GM12878 (cell line): ENCODE measurements at regions not wholly inside any gene's neighbourhood (a gene's known extent, or its start where the extent isn't known, plus 50 kb on each side); places are given as distances from the start of the nearest gene placed in this dataset.

Experiments used
- CHD2 ChIP-seq: IDR thresholded peaks from 2 replicates; pipeline ENCODE4 v1.6.1; 2011; ENCODE audit warnings: low read depth, low read length, improper control_type of control experiment, borderline replicate concordance
- ELK1 ChIP-seq: IDR thresholded peaks from 2 replicates; pipeline ENCODE4 v1.6.1; 2012; ENCODE audit warnings: low read depth, low read length, improper control_type of control experiment
- ESRRA ChIP-seq: IDR thresholded peaks from 2 replicates; pipeline ENCODE4 v1.6.1; 2012; ENCODE audit warnings: mild to moderate bottlenecking, low read length, improper control_type of control experiment
- FOS ChIP-seq: IDR thresholded peaks from 3 replicates; pipeline ENCODE4 v1.6.1; 2011; ENCODE audit warnings: borderline replicate concordance; ENCODE audit not compliant: insufficient read length; ENCODE audit errors: extremely low read depth
- KAT2A ChIP-seq: conservative IDR thresholded peaks from 2 replicates; pipeline ENCODE4 v1.6.1; 2011; ENCODE audit warnings: low read depth, low read length; ENCODE audit not compliant: control insufficient read depth
- KDM1A ChIP-seq: fragments of 200-600 bp; sonication (generic); IDR thresholded peaks from 2 replicates; pipeline ENCODE4 v1.6.1; 2016; ENCODE audit warnings: borderline replicate concordance
- KLF5 ChIP-seq: fragments of 450-650 bp; IDR thresholded peaks from 2 replicates; pipeline ENCODE4 v1.6.1; 2014; ENCODE audit warnings: mild to moderate bottlenecking; ENCODE audit not compliant: partially characterized antibody
- MEF2A ChIP-seq: IDR thresholded peaks from 2 replicates; pipeline ENCODE4 v1.6.1; 2011; ENCODE audit warnings: low read depth, mild to moderate bottlenecking, low read length, moderate library complexity; ENCODE audit not compliant: insufficient read depth
- MEF2B ChIP-seq: fragments of 450-650 bp; IDR thresholded peaks from 2 replicates; pipeline ENCODE4 v1.6.1; 2018; ENCODE audit warnings: mild to moderate bottlenecking, moderate library complexity; ENCODE audit not compliant: partially characterized antibody, poor library complexity, severe bottlenecking
- NFXL1 ChIP-seq: fragments of 450-650 bp; IDR thresholded peaks from 2 replicates; pipeline ENCODE4 v1.6.1; 2017; ENCODE audit warnings: antibody characterized with exemption, mild to moderate bottlenecking, borderline replicate concordance
- NFYA ChIP-seq: IDR thresholded peaks from 2 replicates; pipeline ENCODE4 v1.6.1; 2011; ENCODE audit warnings: low read depth, mild to moderate bottlenecking, low read length, improper control_type of control experiment, borderline replicate concordance
- NR2C2 ChIP-seq: IDR thresholded peaks from 2 replicates; pipeline ENCODE4 v1.6.1; 2011; ENCODE audit warnings: borderline replicate concordance, low read depth; ENCODE audit not compliant: control insufficient read depth, insufficient read length
- POLR2AphosphoS5 ChIP-seq: IDR thresholded peaks from 2 replicates; pipeline ENCODE4 v1.6.1; 2011; ENCODE audit warnings: mild to moderate bottlenecking, low read length, inconsistent platforms
- RELA ChIP-seq: fragments of 450-650 bp; IDR thresholded peaks from 2 replicates; pipeline ENCODE4 v1.8.0; 2014; ENCODE audit warnings: borderline replicate concordance; ENCODE audit not compliant: partially characterized antibody
- RELB ChIP-seq: fragments of 450-650 bp; IDR thresholded peaks from 2 replicates; pipeline ENCODE4 v1.6.1; 2017; ENCODE audit warnings: low read depth, mild to moderate bottlenecking, moderate library complexity
- SUZ12 ChIP-seq: fragments of 200-600 bp; sonication (generic); IDR thresholded peaks from one replicate; pipeline ENCODE4 v1.6.1; 2018; ENCODE audit warnings: antibody characterized with exemption, mild to moderate bottlenecking; ENCODE audit not compliant: unreplicated experiment
- TAF1 ChIP-seq: IDR thresholded peaks from 2 replicates; pipeline ENCODE4 v1.6.1; 2011; ENCODE audit warnings: mild to moderate bottlenecking, low read depth, low read length, borderline replicate concordance
- YBX1 ChIP-seq: fragments of 450-650 bp; IDR thresholded peaks from 2 replicates; pipeline ENCODE4 v1.6.1; 2016; ENCODE audit warnings: antibody characterized with exemption
- TF ChIP-seq, protein P1 (sequence below): fragments of 450-650 bp; IDR thresholded peaks from 2 replicates; pipeline ENCODE4 v1.6.1; 2017; ENCODE audit warnings: mild to moderate bottlenecking, moderate library complexity
- TF ChIP-seq, protein P2 (sequence below): IDR thresholded peaks from 2 replicates; pipeline ENCODE4 v1.6.1; 2011; ENCODE audit warnings: mild to moderate bottlenecking, low read depth, low read length, moderate library complexity; ENCODE audit not compliant: insufficient replicate concordance
- TF ChIP-seq, protein P3 (sequence below): fragments of 450-650 bp; IDR thresholded peaks from 2 replicates; pipeline ENCODE4 v1.6.1; 2017; ENCODE audit warnings: mild to moderate bottlenecking

DNA sequence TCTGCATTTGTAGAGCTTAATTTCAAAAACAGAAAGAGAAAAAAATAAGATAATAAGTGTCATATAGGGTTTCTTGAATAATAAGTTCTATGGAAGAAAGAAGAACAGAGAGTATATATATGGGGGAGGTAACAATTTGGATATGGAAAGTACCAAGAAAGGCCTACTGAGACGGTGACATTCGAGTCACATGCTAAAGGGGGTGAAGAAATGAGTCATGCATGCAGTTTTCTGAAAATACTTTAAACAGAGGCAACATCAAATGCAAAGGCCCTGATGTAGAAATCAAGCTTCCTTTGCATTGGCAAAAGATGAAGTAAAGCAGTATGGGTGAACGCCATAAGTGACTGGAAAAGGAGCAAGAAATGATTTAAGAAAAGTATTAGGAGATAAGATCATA, 371.6 kb upstream of the ZNF385D start (continued):
- TF ChIP-seq SUZ12 (no peak), NR2C2 (no peak), MEF2A (no peak), TAF1 (no peak), ESRRA (no peak), ELK1 (no peak), RELA (no peak), CHD2 (no peak), KLF5 (no peak), KAT2A (no peak), NFYA (no peak), KDM1A (no peak), NFXL1 (no peak), YBX1 (no peak), FOS (no peak), POLR2AphosphoS5 (no peak), MEF2B (no peak), RELB (peak; percentile 93)
- TF ChIP-seq, protein P1, sequence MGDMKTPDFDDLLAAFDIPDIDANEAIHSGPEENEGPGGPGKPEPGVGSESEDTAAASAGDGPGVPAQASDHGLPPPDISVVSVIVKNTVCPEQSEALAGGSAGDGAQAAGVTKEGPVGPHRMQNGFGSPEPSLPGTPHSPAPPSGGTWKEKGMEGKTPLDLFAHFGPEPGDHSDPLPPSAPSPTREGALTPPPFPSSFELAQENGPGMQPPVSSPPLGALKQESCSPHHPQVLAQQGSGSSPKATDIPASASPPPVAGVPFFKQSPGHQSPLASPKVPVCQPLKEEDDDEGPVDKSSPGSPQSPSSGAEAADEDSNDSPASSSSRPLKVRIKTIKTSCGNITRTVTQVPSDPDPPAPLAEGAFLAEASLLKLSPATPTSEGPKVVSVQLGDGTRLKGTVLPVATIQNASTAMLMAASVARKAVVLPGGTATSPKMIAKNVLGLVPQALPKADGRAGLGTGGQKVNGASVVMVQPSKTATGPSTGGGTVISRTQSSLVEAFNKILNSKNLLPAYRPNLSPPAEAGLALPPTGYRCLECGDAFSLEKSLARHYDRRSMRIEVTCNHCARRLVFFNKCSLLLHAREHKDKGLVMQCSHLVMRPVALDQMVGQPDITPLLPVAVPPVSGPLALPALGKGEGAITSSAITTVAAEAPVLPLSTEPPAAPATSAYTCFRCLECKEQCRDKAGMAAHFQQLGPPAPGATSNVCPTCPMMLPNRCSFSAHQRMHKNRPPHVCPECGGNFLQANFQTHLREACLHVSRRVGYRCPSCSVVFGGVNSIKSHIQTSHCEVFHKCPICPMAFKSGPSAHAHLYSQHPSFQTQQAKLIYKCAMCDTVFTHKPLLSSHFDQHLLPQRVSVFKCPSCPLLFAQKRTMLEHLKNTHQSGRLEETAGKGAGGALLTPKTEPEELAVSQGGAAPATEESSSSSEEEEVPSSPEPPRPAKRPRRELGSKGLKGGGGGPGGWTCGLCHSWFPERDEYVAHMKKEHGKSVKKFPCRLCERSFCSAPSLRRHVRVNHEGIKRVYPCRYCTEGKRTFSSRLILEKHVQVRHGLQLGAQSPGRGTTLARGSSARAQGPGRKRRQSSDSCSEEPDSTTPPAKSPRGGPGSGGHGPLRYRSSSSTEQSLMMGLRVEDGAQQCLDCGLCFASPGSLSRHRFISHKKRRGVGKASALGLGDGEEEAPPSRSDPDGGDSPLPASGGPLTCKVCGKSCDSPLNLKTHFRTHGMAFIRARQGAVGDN: peak; percentile 76
- TF ChIP-seq, protein P2, sequence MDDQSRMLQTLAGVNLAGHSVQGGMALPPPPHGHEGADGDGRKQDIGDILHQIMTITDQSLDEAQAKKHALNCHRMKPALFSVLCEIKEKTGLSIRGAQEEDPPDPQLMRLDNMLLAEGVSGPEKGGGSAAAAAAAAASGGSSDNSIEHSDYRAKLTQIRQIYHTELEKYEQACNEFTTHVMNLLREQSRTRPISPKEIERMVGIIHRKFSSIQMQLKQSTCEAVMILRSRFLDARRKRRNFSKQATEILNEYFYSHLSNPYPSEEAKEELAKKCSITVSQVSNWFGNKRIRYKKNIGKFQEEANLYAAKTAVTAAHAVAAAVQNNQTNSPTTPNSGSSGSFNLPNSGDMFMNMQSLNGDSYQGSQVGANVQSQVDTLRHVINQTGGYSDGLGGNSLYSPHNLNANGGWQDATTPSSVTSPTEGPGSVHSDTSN: no peak
- TF ChIP-seq, protein P3, sequence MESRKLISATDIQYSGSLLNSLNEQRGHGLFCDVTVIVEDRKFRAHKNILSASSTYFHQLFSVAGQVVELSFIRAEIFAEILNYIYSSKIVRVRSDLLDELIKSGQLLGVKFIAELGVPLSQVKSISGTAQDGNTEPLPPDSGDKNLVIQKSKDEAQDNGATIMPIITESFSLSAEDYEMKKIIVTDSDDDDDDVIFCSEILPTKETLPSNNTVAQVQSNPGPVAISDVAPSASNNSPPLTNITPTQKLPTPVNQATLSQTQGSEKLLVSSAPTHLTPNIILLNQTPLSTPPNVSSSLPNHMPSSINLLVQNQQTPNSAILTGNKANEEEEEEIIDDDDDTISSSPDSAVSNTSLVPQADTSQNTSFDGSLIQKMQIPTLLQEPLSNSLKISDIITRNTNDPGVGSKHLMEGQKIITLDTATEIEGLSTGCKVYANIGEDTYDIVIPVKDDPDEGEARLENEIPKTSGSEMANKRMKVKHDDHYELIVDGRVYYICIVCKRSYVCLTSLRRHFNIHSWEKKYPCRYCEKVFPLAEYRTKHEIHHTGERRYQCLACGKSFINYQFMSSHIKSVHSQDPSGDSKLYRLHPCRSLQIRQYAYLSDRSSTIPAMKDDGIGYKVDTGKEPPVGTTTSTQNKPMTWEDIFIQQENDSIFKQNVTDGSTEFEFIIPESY: no peak
